ENCODE measurements at regions not wholly inside any gene's neighbourhood (a gene's known extent, or its start where the extent isn't known, plus 50 kb on each side); places are given as distances from the start of the nearest gene placed in this dataset.

DNA sequence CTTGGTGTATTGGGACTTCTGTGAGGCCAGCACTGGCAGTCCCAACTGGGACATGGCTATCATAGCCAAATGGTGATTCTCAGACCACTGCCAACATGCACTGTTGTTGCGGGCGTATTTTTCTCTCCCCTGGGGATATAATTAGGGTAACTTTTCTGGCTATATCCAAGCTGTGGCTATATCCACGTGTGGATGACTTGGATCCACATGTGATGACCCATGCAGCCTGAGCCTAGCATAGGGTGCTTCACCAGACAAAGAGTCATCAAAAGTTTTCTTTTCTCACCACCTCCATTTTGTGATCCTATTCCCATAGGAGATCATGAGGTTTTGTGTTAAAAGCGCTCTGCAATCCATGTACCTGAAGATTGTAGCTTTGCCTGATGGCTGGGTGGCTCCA, 51.2 kb upstream of the CSF3R start:
- Mint-ChIP-seq H3K27me3 (peaks cover 30% of the 10 kb centered on the region), H3K27ac (no peak overlapping the region), H3K9me3 (ENCODE audit: insufficient read depth) (no peaks in the 10 kb centered on the region), H3K4me1 (no peaks in the 10 kb centered on the region), H3K4me3 (no peak overlapping the region)
- no peaks in the 10 kb centered on the region for H3K79me2 ChIP-seq (ENCODE audit: control insufficient read depth, insufficient read depth, low read length)
- TF ChIP-seq EZH2 (IDR thresholded peaks at IDR 0.05; ENCODE audit: borderline replicate concordance, insufficient read depth, low read depth, low read length, poor library complexity, severe bottlenecking) = no peak
- TF ChIP-seq CTCF (IDR thresholded peaks at IDR 0.05) = no peak
- H4K20me1 ChIP-seq (ENCODE audit: control insufficient read depth, insufficient read depth, low read length, poor library complexity, severe bottlenecking) = no peaks in the 10 kb centered on the region
- intact Hi-C loops (cut with micrococcal nuclease) = no loop called here
- H3K4me1 ChIP-seq (ENCODE audit: control insufficient read depth in 2 of 2, insufficient read depth in 2 of 2, low read length in 2 of 2) = no peaks in the 10 kb centered on the region
- no peak overlapping the region for H2AFZ ChIP-seq (ENCODE audit: insufficient read depth, low read depth, low read length, poor library complexity, severe bottlenecking)
- no peaks in the 10 kb centered on the region for H3K36me3 ChIP-seq (replicated peaks in 1 of 2; ENCODE audit: control extremely low read depth in 1 of 2, control insufficient read depth in 1 of 2, extremely low read depth in 1 of 2, insufficient read depth in 2 of 2, low read length in 1 of 2)
- peaks cover 0 to 6% (median 3%) of the 10 kb centered on the region in 3 donors for H3K9me3 ChIP-seq (ENCODE audit: control extremely low read depth in 1 of 3, control insufficient read depth in 2 of 3, insufficient read depth in 1 of 3, low read length in 2 of 3)
- H3K27me3 ChIP-seq (replicated peaks in 1 of 4; ENCODE audit: control extremely low read depth in 1 of 4, control insufficient read depth in 3 of 4, insufficient read depth in 4 of 4, low read length in 3 of 4) = peaks cover 0 to 13% (median 0%) of the 10 kb centered on the region in 4 experiments
- H3K9ac ChIP-seq (ENCODE audit: low read length) = no peak overlapping the region
- no peak overlapping the region for H3K27ac ChIP-seq (ENCODE audit: low read length in 2 of 2)
- ChIA-PET POLR2A (no interaction called here), CTCF (interaction anchor here (1.1 to 1.3 kb wide), 2 partner anchors 17 to 19 kb away, joined by 3 to 4 read pairs; no protein-coding TSS in a partner anchor)
- H3K4me2 ChIP-seq (replicated peaks; ENCODE audit: low read depth, low read length, poor library complexity, severe bottlenecking) = no peak overlapping the region
- 73% methylated on average over 4 of the region's 4 CpGs for whole genome bisulfite sequencing (ENCODE audit: insufficient coverage)
- DNase-seq (no peak), ATAC-seq (ENCODE audit: low read depth) (no peak)
- H3K4me3 ChIP-seq (ENCODE audit: control extremely low read depth in 1 of 5, extremely low read depth in 1 of 5, insufficient read depth in 1 of 5, low read depth in 2 of 5, low read length in 4 of 5) = no peak overlapping the region

DNA sequence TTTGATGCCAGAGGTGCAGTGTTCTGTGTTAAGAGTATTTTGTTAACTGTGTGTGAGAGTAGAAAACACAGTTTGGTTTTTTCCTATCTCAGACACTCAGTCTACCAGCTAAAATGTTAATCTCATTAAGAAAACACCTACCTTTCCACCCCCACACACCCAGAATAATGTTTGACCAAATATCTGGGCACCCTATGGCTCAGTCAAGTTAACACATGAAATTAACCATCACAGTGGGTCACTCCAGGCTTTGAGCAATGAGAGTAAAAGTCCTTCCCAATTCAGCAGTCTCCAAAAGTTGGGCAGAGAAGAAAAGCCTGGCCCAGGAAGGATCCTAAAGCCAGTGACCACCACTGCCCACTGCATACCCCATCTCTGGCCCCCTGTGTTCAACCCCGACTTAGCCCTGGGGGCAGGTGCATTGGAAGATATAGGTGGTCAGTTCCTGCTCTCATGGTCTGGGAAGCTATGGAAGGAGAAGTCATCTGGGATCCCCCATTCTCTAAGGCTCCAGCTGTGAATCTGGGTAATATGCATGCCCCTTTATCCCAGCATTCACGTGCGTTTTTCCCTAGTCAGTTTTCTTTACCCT, 50.2 kb upstream of the CSF3R start:
- ChIA-PET CTCF (interaction anchor here (1.1 to 1.3 kb wide), 2 partner anchors 16 to 18 kb away, joined by 3 to 4 read pairs; no protein-coding TSS in a partner anchor), POLR2A (no interaction called here)
- WGBS (ENCODE audit: insufficient coverage) = no CpG with 5 or more reads among the region's 3 CpGs
- Histone ChIP-seq H3K9ac (ENCODE audit: low read length) (no peak overlapping the region), H3K79me2 (ENCODE audit: control insufficient read depth, insufficient read depth, low read length) (no peaks in the 10 kb centered on the region), H3K4me2 (replicated peaks; ENCODE audit: low read depth, low read length, poor library complexity, severe bottlenecking) (no peak overlapping the region), H2AFZ (ENCODE audit: insufficient read depth, low read depth, low read length, poor library complexity, severe bottlenecking) (no peak overlapping the region), H4K20me1 (ENCODE audit: control insufficient read depth, insufficient read depth, low read length, poor library complexity, severe bottlenecking) (no peaks in the 10 kb centered on the region), H3K27me3 (replicated peaks in 1 of 4; ENCODE audit: control extremely low read depth in 1 of 4, control insufficient read depth in 3 of 4, insufficient read depth in 4 of 4, low read length in 3 of 4) (peaks cover 0 to 13% (median 0%) of the 10 kb centered on the region in 4 experiments), H3K9me3 (ENCODE audit: control extremely low read depth in 1 of 3, control insufficient read depth in 2 of 3, insufficient read depth in 1 of 3, low read length in 2 of 3) (peaks cover 0 to 6% (median 3%) of the 10 kb centered on the region in 3 donors), H3K4me1 (ENCODE audit: control insufficient read depth in 2 of 2, insufficient read depth in 2 of 2, low read length in 2 of 2) (no peaks in the 10 kb centered on the region), H3K4me3 (ENCODE audit: control extremely low read depth in 1 of 5, extremely low read depth in 1 of 5, insufficient read depth in 1 of 5, low read depth in 2 of 5, low read length in 4 of 5) (no peak overlapping the region), H3K36me3 (replicated peaks in 1 of 2; ENCODE audit: control extremely low read depth in 1 of 2, control insufficient read depth in 1 of 2, extremely low read depth in 1 of 2, insufficient read depth in 2 of 2, low read length in 1 of 2) (no peaks in the 10 kb centered on the region), H3K27ac (ENCODE audit: low read length in 2 of 2) (no peak overlapping the region)
- H3K4me1 Mint-ChIP-seq = no peaks in the 10 kb centered on the region
- H3K27me3 Mint-ChIP-seq = peaks cover 26% of the 10 kb centered on the region
- H3K4me3 Mint-ChIP-seq = no peak overlapping the region
- intact Hi-C loops (cut with micrococcal nuclease) = no loop called here
- H3K27ac Mint-ChIP-seq = no peak overlapping the region
- H3K9me3 Mint-ChIP-seq (ENCODE audit: insufficient read depth) = no peaks in the 10 kb centered on the region
- DNase-seq (no peak), ATAC-seq (ENCODE audit: low read depth) (no peak)
- TF ChIP-seq EZH2 (IDR thresholded peaks at IDR 0.05; ENCODE audit: borderline replicate concordance, insufficient read depth, low read depth, low read length, poor library complexity, severe bottlenecking) = no peak
- no peak for TF ChIP-seq CTCF (IDR thresholded peaks at IDR 0.05)

All from B cell (primary cell).